ENCODE measurements at regions not wholly inside any gene's neighbourhood (a gene's known extent, or its start where the extent isn't known, plus 50 kb on each side); places are given as distances from the start of the nearest gene placed in this dataset.
"Not testable (repeated sequence)": the region's sequence is repeated elsewhere in the genome, so short reads cannot be mapped to it uniquely, and the experiment has no call there.

- DNase-seq, result no peak
These were observed 56.4 kb upstream of the TNFAIP3 start for GRCh38 chr6:137810554-137811120.

- peak; percentile 66 for DNase-seq
These were observed 55.7 kb upstream of the TNFAIP3 start for GRCh38 chr6:137811121-137811915.

- DNase-seq, result no peak
These were observed 55.0 kb upstream of the TNFAIP3 start for GRCh38 chr6:137811916-137812553.

GRCh38 chr6:137813308-137813970 lies 53.6 kb upstream of the TNFAIP3 start:
- no peak for DNase-seq

GRCh38 chr6:137814030-137814429 lies 53.0 kb upstream of the TNFAIP3 start:
- DNase-seq, result not testable (repeated sequence)

GRCh38 chr6:137815692-137816091 lies 51.4 kb upstream of the TNFAIP3 start:
- no peak for DNase-seq

- no peak for DNase-seq
These were observed 50.9 kb upstream of the TNFAIP3 start for GRCh38 chr6:137816133-137816579.

GRCh38 chr6:137816688-137817618 lies 50.1 kb upstream of the TNFAIP3 start:
- DNase-seq, result no peak

Data from NCI-H774 (cell line).